C4-2B (cell line): ENCODE measurements at regions not wholly inside any gene's neighbourhood (a gene's known extent, or its start where the extent isn't known, plus 50 kb on each side); places are given as distances from the start of the nearest gene placed in this dataset.

ENCODE experiments used
- CTCF ChIP-seq: fragments of 450-650 bp; conservative IDR thresholded peaks from 2 replicates; pipeline ENCODE4 v1.5.1; 2017; ENCODE audit warnings: mild to moderate bottlenecking
- ZFX ChIP-seq: fragments of 450-650 bp; IDR thresholded peaks from 2 replicates; pipeline ENCODE4 v1.6.1; 2017

- TF ChIP-seq CTCF (no peak), ZFX (no peak)
Measured at GRCh38 chr14:38948171-38948570, 154.9 kb downstream of the SEC23A start.
